GM23338 (cell line): ENCODE measurements at regions not wholly inside any gene's neighbourhood (a gene's known extent, or its start where the extent isn't known, plus 50 kb on each side); places are given as distances from the start of the nearest gene placed in this dataset.

ENCODE experiments used
- ATAC-seq: fragments of 200-7000 bp; cut with Tn5 transposase; 3 replicates; pipeline ENCODE4 v1.9.1; 2020
- DNase-seq: peaks from one replicate; pipeline ENCODE4 v3.0.0-alpha.2; 2015; ENCODE audit warnings: low spot score
- H2AFZ ChIP-seq: fragments of 200-600 bp; sonication (generic); 2 replicates; pipeline ENCODE4 v1.8.0; 2016; ENCODE audit warnings: antibody characterized with exemption, mild to moderate bottlenecking, moderate library complexity
- H3F3A ChIP-seq: fragments of 200-600 bp; sonication (generic); replicated peaks from 2 replicates; pipeline ENCODE4 v1.8.0; 2017; ENCODE audit warnings: antibody characterized with exemption, mixed run types, low read depth
- H3K27ac ChIP-seq: fragments of 200-600 bp; sonication (generic); 2 replicates; pipeline ENCODE4 v1.6.1; 2016; ENCODE audit warnings: low read depth
- H3K27me3 ChIP-seq: fragments of 200-600 bp; sonication (generic); 2 replicates; pipeline ENCODE4 v1.8.0; 2016; ENCODE audit warnings: mild to moderate bottlenecking, mixed run types, moderate library complexity; ENCODE audit not compliant: insufficient read depth
- H3K36me3 ChIP-seq: fragments of 200-600 bp; sonication (generic); 2 replicates; pipeline ENCODE4 v1.8.0; 2016; ENCODE audit warnings: mild to moderate bottlenecking; ENCODE audit not compliant: insufficient read depth
- H3K4me1 ChIP-seq: fragments of 200-600 bp; sonication (generic); 2 replicates; pipeline ENCODE4 v1.8.0; 2016; ENCODE audit warnings: mild to moderate bottlenecking, moderate library complexity; ENCODE audit not compliant: insufficient read depth
- H3K4me2 ChIP-seq: fragments of 200-600 bp; sonication (generic); 2 replicates; pipeline ENCODE4 v1.7.1; 2017; ENCODE audit warnings: mixed run types
- H3K4me3 ChIP-seq: fragments of 200-600 bp; sonication (generic); 2 replicates; pipeline ENCODE4 v1.6.1; 2016; ENCODE audit warnings: mixed run types
- H3K79me2 ChIP-seq: fragments of 200-600 bp; sonication (generic); replicated peaks from 2 replicates; pipeline ENCODE4 v1.8.0; 2017; ENCODE audit warnings: mild to moderate bottlenecking; ENCODE audit not compliant: insufficient read depth
- H3K9me2 ChIP-seq: fragments of 200-600 bp; sonication (generic); 2 replicates; pipeline ENCODE4 v1.8.0; 2017; ENCODE audit not compliant: insufficient read depth
- H4K20me1 ChIP-seq: fragments of 200-600 bp; sonication (generic); replicated peaks from 2 replicates; pipeline ENCODE4 v1.8.0; 2017; ENCODE audit warnings: mild to moderate bottlenecking; ENCODE audit not compliant: insufficient read depth
- H3K27ac Mint-ChIP-seq: 2 replicates; pipeline ENCODE4 v1.8.0; 2020; ENCODE audit warnings: inconsistent platforms, mild to moderate bottlenecking, moderate library complexity, mixed read lengths
- H3K27me3 Mint-ChIP-seq: 3 replicates; pipeline ENCODE4 v1.8.0; 2022; ENCODE audit warnings: low read depth, mild to moderate bottlenecking, moderate library complexity, mixed read lengths, inconsistent platforms; ENCODE audit not compliant: insufficient read depth, poor library complexity
- H3K36me3 Mint-ChIP-seq: 3 replicates; pipeline ENCODE4 v1.8.0; 2021; ENCODE audit warnings: low read depth, mild to moderate bottlenecking, inconsistent platforms, moderate library complexity, mixed read lengths
- H3K4me1 Mint-ChIP-seq: 3 replicates; pipeline ENCODE4 v1.8.0; 2020; ENCODE audit warnings: mild to moderate bottlenecking, inconsistent platforms, mixed read lengths
- H3K4me3 Mint-ChIP-seq: 3 replicates; pipeline ENCODE4 v1.8.0; 2021; ENCODE audit warnings: moderate library complexity, mild to moderate bottlenecking, inconsistent platforms, mixed read lengths
- H3K9me3 Mint-ChIP-seq: 3 replicates; pipeline ENCODE4 v1.8.0; 2020; ENCODE audit warnings: moderate library complexity, mild to moderate bottlenecking, inconsistent platforms, mixed read lengths
- CREB1 ChIP-seq: fragments of 250-450 bp; sonication (Bioruptor Pico); IDR thresholded peaks from 2 replicates; pipeline ENCODE4 v1.5.0; 2020; ENCODE audit warnings: low read depth, mild to moderate bottlenecking, moderate library complexity
- CTCF ChIP-seq, 2 experiments: fragments of 200-600 bp in 1 of 2; sonication (generic) in 1 of 2; conservative IDR thresholded peaks; 2 replicates each; pipeline versions ENCODE4 v1.5.1 to v1.6.1; 2016 to 2017; ENCODE audit warnings: antibody characterized with exemption in 2 of 2, low read depth in 2 of 2, mild to moderate bottlenecking in 2 of 2, moderate library complexity in 1 of 2
- ETS1 ChIP-seq: IDR thresholded peaks from 2 replicates; pipeline ENCODE4 v1.6.1; 2016; ENCODE audit warnings: antibody characterized with exemption
- EZH2 ChIP-seq: fragments of 200-600 bp; sonication (generic); IDR thresholded peaks from one replicate; pipeline ENCODE4 v1.8.0; 2017; ENCODE audit warnings: antibody characterized with exemption, mild to moderate bottlenecking, low read depth; ENCODE audit not compliant: unreplicated experiment
- EZH2phosphoT487 ChIP-seq: fragments of 200-600 bp; sonication (generic); IDR thresholded peaks from one replicate; pipeline ENCODE4 v1.8.1; 2018; ENCODE audit warnings: antibody characterized with exemption; ENCODE audit not compliant: unreplicated experiment
- JUNB ChIP-seq: IDR thresholded peaks from one replicate; pipeline ENCODE4 v1.6.1; 2016; ENCODE audit warnings: antibody characterized with exemption; ENCODE audit not compliant: unreplicated experiment
- NANOG ChIP-seq: IDR thresholded peaks from 2 replicates; pipeline ENCODE4 v1.6.1; 2016; ENCODE audit warnings: antibody characterized with exemption, borderline replicate concordance
- POLR2AphosphoS5 ChIP-seq: IDR thresholded peaks from 2 replicates; pipeline ENCODE4 v1.6.1; 2016; ENCODE audit warnings: antibody characterized with exemption, low read depth
- REST ChIP-seq: IDR thresholded peaks from one replicate; pipeline ENCODE4 v1.6.1; 2018; ENCODE audit warnings: antibody characterized with exemption; ENCODE audit not compliant: unreplicated experiment
- STAT1 ChIP-seq: IDR thresholded peaks from one replicate; pipeline ENCODE4 v1.6.1; 2016; ENCODE audit warnings: antibody characterized with exemption; ENCODE audit not compliant: unreplicated experiment
- ZNF114 ChIP-seq: fragments of 250-450 bp; sonication (Bioruptor Pico); IDR thresholded peaks from 2 replicates; pipeline ENCODE4 v1.5.0; 2020; ENCODE audit warnings: mild to moderate bottlenecking, moderate library complexity
- ZNF331 ChIP-seq: fragments of 250-450 bp; sonication (Bioruptor Pico); IDR thresholded peaks from 2 replicates; pipeline ENCODE4 v1.5.0; 2020; ENCODE audit warnings: low read depth, mild to moderate bottlenecking, moderate library complexity
- ZNF462 ChIP-seq: fragments of 250-450 bp; sonication (Bioruptor Pico); IDR thresholded peaks from 2 replicates; pipeline ENCODE4 v1.5.0; 2020; ENCODE audit warnings: mild to moderate bottlenecking, moderate library complexity

GRCh38 chr9:88653406-88653805 lies 118.4 kb downstream of the NXNL2 start:
- Mint-ChIP-seq H3K9me3 (no peaks in the 10 kb centered on the region), H3K4me1 (no peaks in the 10 kb centered on the region), H3K4me3 (no peak overlapping the region), H3K27me3 (peaks cover 4% of the 10 kb centered on the region), H3K27ac (no peak overlapping the region), H3K36me3 (peaks cover 4% of the 10 kb centered on the region; the same call in 1 of the 3 replicates)
- ATAC-seq (no peak), DNase-seq (no peak)
- no peaks in the 10 kb centered on the region for H3K27me3 ChIP-seq
- no peaks in the 10 kb centered on the region for H3K36me3 ChIP-seq
- H3K4me3 ChIP-seq, result no peak overlapping the region
- H3K4me1 ChIP-seq, result no peaks in the 10 kb centered on the region
- H3K79me2 ChIP-seq, result no peaks in the 10 kb centered on the region
- H3F3A ChIP-seq, result no peaks in the 10 kb centered on the region
- no peaks in the 10 kb centered on the region for H4K20me1 ChIP-seq
- no peak overlapping the region for H3K27ac ChIP-seq
- no peak overlapping the region for H3K4me2 ChIP-seq
- H3K9me2 ChIP-seq, result no peaks in the 10 kb centered on the region
- TF ChIP-seq NANOG, result no peak
- TF ChIP-seq EZH2phosphoT487, result no peak
- no peak for TF ChIP-seq REST
- no peak for TF ChIP-seq CTCF (conservative IDR thresholded peaks at IDR 0.05; ENCODE audit: low read depth in 2 of 2)
- TF ChIP-seq CREB1 (CRISPR knock-in tag), result no peak
- no peak for TF ChIP-seq STAT1
- no peak for TF ChIP-seq ZNF462 (CRISPR knock-in tag)
- TF ChIP-seq ETS1, result no peak
- no peak for TF ChIP-seq ZNF114 (CRISPR knock-in tag)
- no peak for TF ChIP-seq POLR2AphosphoS5
- no peak for TF ChIP-seq ZNF331 (CRISPR knock-in tag)
- TF ChIP-seq EZH2, result no peak
- TF ChIP-seq JUNB, result no peak
- H2AFZ ChIP-seq, result no peak overlapping the region
